Loucy (cell line): ENCODE measurements at regions not wholly inside any gene's neighbourhood (a gene's known extent, or its start where the extent isn't known, plus 50 kb on each side); places are given as distances from the start of the nearest gene placed in this dataset.

Experiments
- H2AFZ ChIP-seq: fragments of 200-600 bp; sonication (generic); 2 replicates; pipeline ENCODE4 v1.6.0; 2016; ENCODE audit warnings: antibody characterized with exemption, mild to moderate bottlenecking, low read length, moderate library complexity
- H3F3A ChIP-seq: fragments of 200-600 bp; 2 replicates; pipeline ENCODE4 v1.6.0; 2016; ENCODE audit warnings: antibody characterized with exemption, low read depth, mild to moderate bottlenecking
- H3K27me3 ChIP-seq: fragments of 200-600 bp; sonication (generic); 2 replicates; pipeline ENCODE4 v1.6.1; 2014; ENCODE audit warnings: low read length, mild to moderate bottlenecking; ENCODE audit not compliant: insufficient read depth, poor library complexity, severe bottlenecking
- H3K36me3 ChIP-seq: fragments of 200-600 bp; sonication (generic); 2 replicates; pipeline ENCODE4 v1.6.1; 2016; ENCODE audit warnings: low read length; ENCODE audit not compliant: insufficient read depth
- H3K4me1 ChIP-seq: fragments of 200-600 bp; sonication (generic); 2 replicates; pipeline ENCODE4 v1.5.1; 2014; ENCODE audit warnings: low read length, mild to moderate bottlenecking; ENCODE audit not compliant: insufficient read depth, poor library complexity, severe bottlenecking
- H3K4me2 ChIP-seq: fragments of 200-600 bp; sonication (generic); 2 replicates; pipeline ENCODE4 v1.6.0; 2014; ENCODE audit warnings: antibody characterized with exemption, low read length, low read depth, mild to moderate bottlenecking; ENCODE audit not compliant: poor library complexity, severe bottlenecking
- H3K4me3 ChIP-seq: fragments of 200-600 bp; sonication (generic); 2 replicates; pipeline ENCODE4 v1.5.1; 2014; ENCODE audit warnings: low read length, mild to moderate bottlenecking, mixed read lengths; ENCODE audit not compliant: poor library complexity, severe bottlenecking
- H3K79me2 ChIP-seq: fragments of 200-600 bp; sonication (generic); 2 replicates; pipeline ENCODE4 v1.6.1; 2014; ENCODE audit warnings: low read length; ENCODE audit not compliant: insufficient read depth
- H3K9ac ChIP-seq: fragments of 200-600 bp; sonication (generic); 2 replicates; pipeline ENCODE4 v1.6.0; 2014; ENCODE audit warnings: mild to moderate bottlenecking, low read depth, low read length, moderate library complexity; ENCODE audit not compliant: poor library complexity, severe bottlenecking
- H3K9me2 ChIP-seq: fragments of 200-600 bp; sonication (generic); replicated peaks from 2 replicates; pipeline ENCODE4 v1.6.1; 2016; ENCODE audit warnings: low read depth, low read length, mixed read lengths
- H3K9me3 ChIP-seq: fragments of 200-600 bp; sonication (generic); 2 replicates; pipeline ENCODE4 v1.6.1; 2014; ENCODE audit warnings: mild to moderate bottlenecking, antibody characterized with exemption, low read length, low read depth; ENCODE audit not compliant: insufficient read depth
- H4K20me1 ChIP-seq: fragments of 200-600 bp; sonication (generic); 2 replicates; pipeline ENCODE4 v1.6.0; 2014; ENCODE audit warnings: antibody characterized with exemption, low read length, mild to moderate bottlenecking; ENCODE audit not compliant: insufficient read depth, poor library complexity, severe bottlenecking
- EZH2phosphoT487 ChIP-seq: fragments of 200-600 bp; IDR thresholded peaks from 2 replicates; pipeline ENCODE4 v1.6.1; 2018; ENCODE audit warnings: antibody characterized with exemption, mild to moderate bottlenecking, moderate library complexity, borderline replicate concordance
- TF ChIP-seq, protein P1 (sequence below): fragments of 200-600 bp; sonication (generic); conservative IDR thresholded peaks from 2 replicates; pipeline ENCODE4 v1.5.1; 2014; ENCODE audit warnings: mild to moderate bottlenecking, antibody characterized with exemption, low read length

DNA sequence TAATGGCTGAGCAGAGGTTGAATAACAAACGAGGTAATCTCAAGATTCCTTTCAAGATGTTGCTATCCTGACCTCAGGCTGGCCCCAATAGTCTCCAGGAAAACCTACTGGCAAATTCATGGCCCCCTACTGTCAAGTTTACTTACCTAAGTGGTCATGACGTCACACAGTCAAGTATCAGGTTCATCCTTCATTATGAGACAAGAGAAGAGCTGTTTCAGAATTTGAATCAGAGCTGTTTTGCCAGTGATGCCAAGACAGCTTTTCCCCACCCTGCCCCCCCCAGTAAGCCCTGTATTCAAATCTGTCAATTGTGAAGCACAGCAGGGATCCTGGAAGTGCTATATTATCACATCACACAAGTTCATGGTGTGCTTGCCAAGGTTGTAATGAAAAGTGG, 509.6 kb downstream of the NOVA1 start:
- no peaks in the 10 kb centered on the region for H3F3A ChIP-seq
- TF ChIP-seq, protein P1, sequence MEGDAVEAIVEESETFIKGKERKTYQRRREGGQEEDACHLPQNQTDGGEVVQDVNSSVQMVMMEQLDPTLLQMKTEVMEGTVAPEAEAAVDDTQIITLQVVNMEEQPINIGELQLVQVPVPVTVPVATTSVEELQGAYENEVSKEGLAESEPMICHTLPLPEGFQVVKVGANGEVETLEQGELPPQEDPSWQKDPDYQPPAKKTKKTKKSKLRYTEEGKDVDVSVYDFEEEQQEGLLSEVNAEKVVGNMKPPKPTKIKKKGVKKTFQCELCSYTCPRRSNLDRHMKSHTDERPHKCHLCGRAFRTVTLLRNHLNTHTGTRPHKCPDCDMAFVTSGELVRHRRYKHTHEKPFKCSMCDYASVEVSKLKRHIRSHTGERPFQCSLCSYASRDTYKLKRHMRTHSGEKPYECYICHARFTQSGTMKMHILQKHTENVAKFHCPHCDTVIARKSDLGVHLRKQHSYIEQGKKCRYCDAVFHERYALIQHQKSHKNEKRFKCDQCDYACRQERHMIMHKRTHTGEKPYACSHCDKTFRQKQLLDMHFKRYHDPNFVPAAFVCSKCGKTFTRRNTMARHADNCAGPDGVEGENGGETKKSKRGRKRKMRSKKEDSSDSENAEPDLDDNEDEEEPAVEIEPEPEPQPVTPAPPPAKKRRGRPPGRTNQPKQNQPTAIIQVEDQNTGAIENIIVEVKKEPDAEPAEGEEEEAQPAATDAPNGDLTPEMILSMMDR: no peak
- TF ChIP-seq EZH2phosphoT487: no peak
- no peaks in the 10 kb centered on the region for H3K9me2 ChIP-seq
- no peak overlapping the region for H3K4me2 ChIP-seq
- no peak overlapping the region for H3K4me3 ChIP-seq
- no peaks in the 10 kb centered on the region for H3K4me1 ChIP-seq
- H3K79me2 ChIP-seq: no peaks in the 10 kb centered on the region
- no peaks in the 10 kb centered on the region for H4K20me1 ChIP-seq
- no peak overlapping the region for H2AFZ ChIP-seq
- no peaks in the 10 kb centered on the region for H3K36me3 ChIP-seq
- H3K9me3 ChIP-seq: no peaks in the 10 kb centered on the region
- no peaks in the 10 kb centered on the region for H3K27me3 ChIP-seq
- H3K9ac ChIP-seq: no peak overlapping the region

GRCh38 chr14:26081043-26081442, 516.8 kb downstream of the NOVA1 start:
- Histone ChIP-seq H3K4me2 (no peak overlapping the region), H3K4me3 (no peak overlapping the region), H3K9ac (no peak overlapping the region), H3K4me1 (no peaks in the 10 kb centered on the region), H4K20me1 (no peaks in the 10 kb centered on the region), H3K9me2 (0 out of 2 replicates have a peak, but pooled peaks cover 4% of the 10 kb centered on the region), H3K79me2 (no peaks in the 10 kb centered on the region), H3F3A (no peaks in the 10 kb centered on the region), H2AFZ (no peak overlapping the region), H3K9me3 (no peaks in the 10 kb centered on the region), H3K27me3 (no peaks in the 10 kb centered on the region), H3K36me3 (no peaks in the 10 kb centered on the region)
- TF ChIP-seq EZH2phosphoT487: no peak
- TF ChIP-seq, protein P1: no peak

GRCh38 chr14:26078561-26078960, 519.3 kb downstream of the NOVA1 start:
- TF ChIP-seq EZH2phosphoT487: no peak
- TF ChIP-seq, protein P1: no peak
- 0 out of 2 replicates have a peak, but pooled peaks cover 4% of the 10 kb centered on the region for H3K9me2 ChIP-seq

More at GRCh38 chr14:26078561-26078960, 519.3 kb downstream of the NOVA1 start:
- Histone ChIP-seq H3K27me3 (no peaks in the 10 kb centered on the region), H3F3A (no peaks in the 10 kb centered on the region), H3K9me3 (no peaks in the 10 kb centered on the region), H3K36me3 (no peaks in the 10 kb centered on the region), H3K4me1 (no peaks in the 10 kb centered on the region), H4K20me1 (no peaks in the 10 kb centered on the region), H2AFZ (no peak overlapping the region), H3K79me2 (no peaks in the 10 kb centered on the region), H3K4me2 (no peak overlapping the region), H3K9ac (no peak overlapping the region), H3K4me3 (no peak overlapping the region)
